ENCODE measurements at regions not wholly inside any gene's neighbourhood (a gene's known extent, or its start where the extent isn't known, plus 50 kb on each side); places are given as distances from the start of the nearest gene placed in this dataset.
A peak's percentile ranks its signal among the peaks of the same experiment; 100 is the strongest.
"Not testable (repeated sequence)": the region's sequence is repeated elsewhere in the genome, so short reads cannot be mapped to it uniquely, and the experiment has no call there.

GRCh38 chr5:39658866-39659265 lies 234.1 kb upstream of the DAB2 start:
- no peak overlapping the region for H3K4me3 ChIP-seq (ENCODE audit: low read depth, low read length)
- no peak for DNase-seq (ENCODE audit: low read depth)
- TF ChIP-seq CTCF (IDR thresholded peaks at IDR 0.05; ENCODE audit: insufficient read depth, low read depth, low read length), result no peak

GRCh38 chr5:39657943-39658342 lies 233.2 kb upstream of the DAB2 start:
- no peak for TF ChIP-seq CTCF (IDR thresholded peaks at IDR 0.05; ENCODE audit: insufficient read depth, low read depth, low read length)
- H3K4me3 ChIP-seq (ENCODE audit: low read depth, low read length), result no peak overlapping the region
- DNase-seq (ENCODE audit: low read depth), result no peak

- no peak for DNase-seq (ENCODE audit: low read depth)
- H3K4me3 ChIP-seq (ENCODE audit: low read depth, low read length), result no peak overlapping the region
- no peak for TF ChIP-seq CTCF (IDR thresholded peaks at IDR 0.05; ENCODE audit: insufficient read depth, low read depth, low read length)
Observed at GRCh38 chr5:39656600-39656999, 231.8 kb upstream of the DAB2 start.

- no peak for TF ChIP-seq CTCF (IDR thresholded peaks at IDR 0.05; ENCODE audit: insufficient read depth, low read depth, low read length)
- no peak overlapping the region for H3K4me3 ChIP-seq (ENCODE audit: low read depth, low read length)
- DNase-seq (ENCODE audit: low read depth), result no peak
Observed at GRCh38 chr5:39654715-39655114, 229.9 kb upstream of the DAB2 start.

GRCh38 chr5:39652481-39652880 lies 227.7 kb upstream of the DAB2 start:
- DNase-seq (ENCODE audit: low read depth); H3K4me3 ChIP-seq (ENCODE audit: low read depth, low read length): not testable (repeated sequence)

GRCh38 chr5:39652036-39652435 lies 227.3 kb upstream of the DAB2 start:
- H3K4me3 ChIP-seq (ENCODE audit: low read depth, low read length), result no peak overlapping the region
- TF ChIP-seq CTCF (IDR thresholded peaks at IDR 0.05; ENCODE audit: insufficient read depth, low read depth, low read length), result no peak
- DNase-seq (ENCODE audit: low read depth), result no peak

- DNase-seq (ENCODE audit: low read depth), result peak; percentile 49
- no peak for TF ChIP-seq CTCF (IDR thresholded peaks at IDR 0.05; ENCODE audit: insufficient read depth, low read depth, low read length)
- no peak overlapping the region for H3K4me3 ChIP-seq (ENCODE audit: low read depth, low read length)
Observed at GRCh38 chr5:39650008-39650762, 225.4 kb upstream of the DAB2 start.
